ENCODE measurements at regions not wholly inside any gene's neighbourhood (a gene's known extent, or its start where the extent isn't known, plus 50 kb on each side); places are given as distances from the start of the nearest gene placed in this dataset.

- H3K27ac ChIP-seq: no peak overlapping the region
- TF ChIP-seq CTCF (conservative IDR thresholded peaks at IDR 0.05) (no peak), ZFX (IDR thresholded peaks at IDR 0.05) (no peak)
Measured at GRCh38 chr16:60432472-60432871, 1603.8 kb downstream of the CDH8 start.

GRCh38 chr16:60419859-60420258 lies 1616.4 kb downstream of the CDH8 start:
- TF ChIP-seq CTCF (conservative IDR thresholded peaks at IDR 0.05): no peak
- no peak for TF ChIP-seq ZFX (IDR thresholded peaks at IDR 0.05)
- H3K27ac ChIP-seq: no peak overlapping the region

GRCh38 chr16:60414613-60415012 lies 1621.6 kb downstream of the CDH8 start:
- no peak overlapping the region for H3K27ac ChIP-seq
- no peak for TF ChIP-seq CTCF (conservative IDR thresholded peaks at IDR 0.05)
- TF ChIP-seq ZFX (IDR thresholded peaks at IDR 0.05): no peak

GRCh38 chr16:60413969-60414368 lies 1622.3 kb downstream of the CDH8 start:
- no peak for TF ChIP-seq CTCF (conservative IDR thresholded peaks at IDR 0.05)
- TF ChIP-seq ZFX (IDR thresholded peaks at IDR 0.05): no peak
- no peak overlapping the region for H3K27ac ChIP-seq

GRCh38 chr16:60407606-60408005 lies 1628.6 kb downstream of the CDH8 start:
- no peak for TF ChIP-seq ZFX (IDR thresholded peaks at IDR 0.05)
- no peak for TF ChIP-seq CTCF (conservative IDR thresholded peaks at IDR 0.05)
- H3K27ac ChIP-seq: no peak overlapping the region

GRCh38 chr16:60407034-60407433 lies 1629.2 kb downstream of the CDH8 start:
- no peak overlapping the region for H3K27ac ChIP-seq
- TF ChIP-seq CTCF (conservative IDR thresholded peaks at IDR 0.05): no peak
- TF ChIP-seq ZFX (IDR thresholded peaks at IDR 0.05): no peak

GRCh38 chr16:60405286-60405685 lies 1631.0 kb downstream of the CDH8 start:
- TF ChIP-seq ZFX (IDR thresholded peaks at IDR 0.05): no peak
- TF ChIP-seq CTCF (conservative IDR thresholded peaks at IDR 0.05): no peak

More at GRCh38 chr16:60405286-60405685, 1631.0 kb downstream of the CDH8 start:
- no peak overlapping the region for H3K27ac ChIP-seq
